GM21717 (cell line): ENCODE measurements at regions not wholly inside any gene's neighbourhood (a gene's known extent, or its start where the extent isn't known, plus 50 kb on each side); places are given as distances from the start of the nearest gene placed in this dataset.

Experiments used
- ATAC-seq: cut with Tn5 transposase; IDR thresholded peaks from one replicate; pipeline ENCODE4 v1.9.1; 2021; ENCODE audit warnings: mild to moderate bottlenecking, moderate library complexity; ENCODE audit not compliant: unreplicated experiment

GRCh38 chr6:44530910-44531234 is 143.4 kb downstream of the CDC5L start:
- ATAC-seq = no peak

- ATAC-seq = no peak
These were observed 144.0 kb downstream of the CDC5L start for GRCh38 chr6:44531442-44532015.

DNA sequence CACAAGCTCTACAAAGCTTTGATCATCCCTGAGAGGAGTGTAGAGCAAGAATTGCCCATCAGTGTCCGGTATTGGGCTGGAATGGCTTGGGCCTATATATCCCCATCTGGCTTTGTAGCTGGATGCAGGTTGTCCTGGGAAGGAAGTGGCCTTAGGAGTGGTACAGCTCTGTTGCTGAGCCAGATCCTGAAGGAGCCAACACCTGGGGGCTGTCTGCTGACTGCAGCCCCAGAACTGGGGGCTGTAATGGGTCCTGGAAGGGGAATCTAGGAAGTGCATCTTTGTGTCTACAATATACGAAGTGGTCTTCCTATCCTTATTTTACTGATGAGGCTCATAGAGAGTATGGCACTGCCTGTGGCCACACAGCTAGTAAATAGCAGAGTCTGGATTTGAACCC is 145.9 kb downstream of the CDC5L start:
- ATAC-seq = no peak

DNA sequence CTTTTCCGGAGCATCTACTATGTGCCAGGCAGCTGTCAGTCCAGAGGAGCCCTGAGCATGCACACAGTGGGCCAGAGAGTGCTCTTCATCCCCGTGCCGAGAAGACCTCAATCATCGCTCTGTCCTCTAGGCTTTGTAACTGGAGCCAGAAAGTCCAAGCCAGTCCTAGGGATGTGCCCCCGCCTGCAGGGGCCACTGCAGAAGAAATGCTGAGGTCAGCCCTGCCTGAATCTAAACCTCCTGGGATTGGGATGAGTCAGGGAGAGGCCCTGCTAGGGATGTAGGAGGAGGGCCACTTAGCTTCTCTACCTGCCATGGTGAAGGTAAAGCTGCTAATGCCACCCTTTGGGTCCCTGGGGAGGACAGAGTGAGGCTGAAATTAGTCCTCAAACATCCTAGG is 146.8 kb downstream of the CDC5L start:
- no peak for ATAC-seq

GRCh38 chr6:44535446-44535845 is 147.9 kb downstream of the CDC5L start:
- no peak for ATAC-seq

- no peak for ATAC-seq
These were observed 148.5 kb downstream of the CDC5L start for GRCh38 chr6:44535967-44536366.

- ATAC-seq = no peak
These were observed 150.0 kb downstream of the CDC5L start for GRCh38 chr6:44537306-44538049.

- ATAC-seq = no peak
These were observed 150.8 kb downstream of the CDC5L start for GRCh38 chr6:44538131-44538806.

DNA sequence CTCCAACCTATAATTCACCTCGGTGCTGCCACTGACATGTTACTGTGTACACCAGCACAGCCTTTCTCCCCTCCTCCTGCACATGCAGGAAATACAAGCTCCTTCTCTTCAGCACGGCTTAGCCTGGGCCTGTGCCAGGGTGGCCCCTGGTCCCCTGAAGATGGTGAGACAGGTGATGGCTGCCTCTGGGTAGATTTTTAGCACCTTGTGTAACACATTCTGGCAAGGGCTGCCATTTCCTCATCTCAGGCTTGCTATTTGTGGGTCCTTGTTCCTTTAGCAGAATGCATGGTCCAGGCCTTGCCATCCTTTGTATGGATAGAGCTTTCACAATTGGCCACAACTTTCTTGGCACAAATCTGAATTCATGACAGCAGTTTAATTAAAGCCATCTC is 151.3 kb downstream of the CDC5L start:
- ATAC-seq = no peak

DNA sequence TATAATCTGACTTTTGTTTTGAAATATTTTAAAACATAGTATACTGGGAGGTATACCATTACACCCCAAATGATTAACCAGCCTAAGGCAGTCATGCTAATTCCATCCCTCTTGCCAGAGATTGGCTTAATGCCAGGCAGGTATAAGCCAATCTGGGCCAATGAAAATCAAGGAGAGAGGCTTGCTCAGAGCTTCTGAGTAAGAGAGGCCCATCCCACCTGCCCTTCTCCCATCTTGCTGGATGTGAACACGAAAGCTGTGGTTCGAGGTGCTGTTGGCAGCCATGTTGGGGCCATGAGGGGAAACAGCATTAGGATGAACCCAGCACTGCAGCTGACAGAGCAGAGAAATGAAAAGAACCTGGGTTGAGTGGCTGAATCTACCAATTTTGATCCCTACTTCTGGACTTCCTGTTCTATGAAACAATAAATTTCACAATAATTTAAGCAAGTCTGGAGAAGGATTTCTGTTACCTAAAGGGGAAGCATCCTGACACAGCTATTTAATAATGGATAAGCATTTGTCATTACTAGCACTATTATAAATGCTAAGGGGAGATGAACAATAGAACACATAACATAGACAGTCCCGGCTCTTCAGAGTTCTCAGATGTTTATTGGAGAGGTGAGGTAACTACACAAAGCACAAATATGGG is 152.3 kb downstream of the CDC5L start:
- no peak for ATAC-seq

GRCh38 chr6:44540881-44541280 is 153.4 kb downstream of the CDC5L start:
- ATAC-seq = no peak

- no peak for ATAC-seq
These were observed 155.1 kb downstream of the CDC5L start for GRCh38 chr6:44542401-44543116.

- no peak for ATAC-seq
These were observed 156.2 kb downstream of the CDC5L start for GRCh38 chr6:44543664-44544063.

DNA sequence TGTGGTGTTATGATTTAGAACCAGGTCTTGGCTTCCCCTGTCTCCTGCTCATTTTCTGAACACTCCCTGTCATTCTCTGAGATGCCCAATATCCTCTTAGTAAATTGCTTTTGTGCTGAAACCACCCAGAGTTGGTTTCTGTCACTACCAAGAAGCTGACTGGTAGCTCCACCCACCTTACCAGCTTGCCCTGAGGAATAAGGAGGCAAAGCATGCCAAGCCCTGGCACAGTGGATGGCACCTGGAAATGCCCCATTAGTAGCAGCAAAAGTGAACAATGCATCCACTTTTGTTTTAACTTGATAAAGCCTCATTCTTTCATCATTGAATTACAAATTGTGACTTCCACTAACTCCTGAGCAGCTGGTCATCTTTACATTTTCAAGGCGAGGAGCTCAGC is 157.7 kb downstream of the CDC5L start:
- ATAC-seq = no peak

- no peak for ATAC-seq
These were observed 160.8 kb downstream of the CDC5L start for GRCh38 chr6:44548319-44548718.

- no peak for ATAC-seq
These were observed 162.0 kb downstream of the CDC5L start for GRCh38 chr6:44549516-44549915.

DNA sequence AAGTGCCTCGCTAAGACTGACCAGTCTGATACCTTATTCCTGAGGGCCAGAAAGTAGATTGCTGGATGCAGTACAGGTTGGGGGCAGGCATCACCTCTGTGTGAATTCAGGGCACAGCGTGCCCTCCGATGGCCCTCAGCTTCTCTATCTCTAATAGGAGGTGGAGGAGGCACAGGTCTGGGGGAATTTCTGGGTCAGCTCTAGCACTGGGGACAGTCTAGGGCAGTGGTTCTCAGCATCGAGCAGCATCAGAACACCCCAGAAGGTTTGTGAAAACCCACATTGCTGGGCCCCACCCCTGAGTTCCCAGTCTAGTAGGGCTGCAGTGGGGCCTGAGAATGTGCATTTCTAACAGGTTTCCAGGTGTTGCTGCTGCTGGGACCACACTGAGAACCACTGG is 166.7 kb downstream of the CDC5L start:
- ATAC-seq = no peak

- no peak for ATAC-seq
These were observed 167.4 kb downstream of the CDC5L start for GRCh38 chr6:44554861-44555260.

DNA sequence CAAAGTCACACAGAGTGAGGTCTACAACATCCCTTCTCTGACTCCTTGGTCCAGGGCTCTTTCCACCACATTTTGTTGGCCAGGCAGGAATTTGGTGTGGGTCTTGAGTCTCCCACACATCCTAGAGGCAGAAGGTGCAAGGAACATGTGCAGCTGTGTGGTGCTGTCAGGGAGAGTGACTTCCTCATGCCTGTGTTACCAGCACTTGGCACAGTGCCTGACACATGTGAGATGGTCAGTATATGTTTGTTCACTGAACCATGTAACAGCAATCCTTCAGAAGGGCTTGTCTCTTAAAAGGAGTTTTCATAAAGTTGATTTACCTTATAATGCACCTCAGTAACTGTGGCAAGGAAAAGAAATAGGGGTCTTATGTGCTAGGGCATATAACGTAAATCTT is 168.5 kb downstream of the CDC5L start:
- ATAC-seq = no peak

DNA sequence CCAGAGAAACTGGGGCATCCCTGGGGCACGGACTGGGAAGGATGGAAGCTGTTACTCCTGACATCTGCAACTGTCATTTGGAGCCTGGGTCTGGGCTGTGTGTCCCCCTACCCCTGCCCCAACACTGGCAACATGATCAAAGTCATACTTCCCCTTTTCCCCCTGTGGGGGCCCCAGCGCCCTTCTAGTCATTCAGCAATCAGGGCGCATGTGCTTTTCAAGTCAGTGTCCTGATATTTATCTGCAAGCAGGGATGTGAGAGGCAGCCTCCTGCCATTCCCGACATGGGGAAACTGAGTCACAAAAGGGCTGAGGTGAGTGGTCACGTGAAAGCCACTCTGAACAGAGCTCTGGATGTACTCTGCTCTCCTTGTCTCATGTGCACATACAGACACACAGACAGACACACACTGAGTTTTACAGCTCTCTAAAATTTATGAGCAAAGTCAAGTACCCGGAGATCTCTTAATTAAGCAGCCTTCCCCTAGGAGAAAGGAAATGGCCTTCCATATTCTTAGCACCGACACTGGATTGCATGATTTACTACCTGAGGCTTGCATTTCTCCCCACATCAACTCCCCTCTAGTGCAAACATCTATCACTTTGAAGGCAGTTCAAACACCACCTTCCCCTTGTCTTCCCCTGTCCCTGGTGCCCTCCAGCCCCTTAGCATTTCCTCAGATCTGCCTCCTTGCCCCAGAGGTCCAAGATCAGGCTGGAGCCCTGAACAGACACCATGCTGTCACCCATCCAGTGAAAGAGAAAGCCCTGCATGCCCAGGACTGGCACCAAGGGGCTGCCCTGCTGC is 170.7 kb downstream of the CDC5L start:
- ATAC-seq = no peak
